ENCODE measurements at regions not wholly inside any gene's neighbourhood (a gene's known extent, or its start where the extent isn't known, plus 50 kb on each side); places are given as distances from the start of the nearest gene placed in this dataset.

DNA sequence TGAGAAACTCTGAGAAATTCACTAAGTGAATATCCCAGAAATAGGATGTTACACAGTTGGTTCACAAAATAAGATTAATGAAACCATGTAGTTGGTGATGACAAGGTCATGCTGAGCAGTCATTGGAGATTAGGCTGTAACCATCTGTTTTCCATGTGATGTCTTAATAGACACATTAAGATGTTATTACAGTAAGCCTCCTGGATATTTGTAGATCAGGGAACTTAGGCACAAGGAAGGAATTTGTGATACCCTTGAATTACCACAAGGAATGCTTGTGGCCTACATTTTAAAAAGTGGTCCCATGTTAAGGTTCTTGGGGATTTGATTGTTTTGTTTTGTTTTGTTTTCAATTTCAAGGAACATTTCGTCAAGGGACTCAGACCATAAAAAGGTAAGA, 185.6 kb upstream of the BANK1 start:
- intact Hi-C loops (cut with micrococcal nuclease): no loop called here
- peaks cover 17% of the 10 kb centered on the region for H3K4me1 ChIP-seq (ENCODE audit: insufficient read depth, low read length)
- no peak for ATAC-seq
- H3K36me3 ChIP-seq (ENCODE audit: low read depth, low read length): no peaks in the 10 kb centered on the region
- no peaks in the 10 kb centered on the region for H3K27me3 ChIP-seq (ENCODE audit: low read length)
- TF ChIP-seq, protein P1, sequence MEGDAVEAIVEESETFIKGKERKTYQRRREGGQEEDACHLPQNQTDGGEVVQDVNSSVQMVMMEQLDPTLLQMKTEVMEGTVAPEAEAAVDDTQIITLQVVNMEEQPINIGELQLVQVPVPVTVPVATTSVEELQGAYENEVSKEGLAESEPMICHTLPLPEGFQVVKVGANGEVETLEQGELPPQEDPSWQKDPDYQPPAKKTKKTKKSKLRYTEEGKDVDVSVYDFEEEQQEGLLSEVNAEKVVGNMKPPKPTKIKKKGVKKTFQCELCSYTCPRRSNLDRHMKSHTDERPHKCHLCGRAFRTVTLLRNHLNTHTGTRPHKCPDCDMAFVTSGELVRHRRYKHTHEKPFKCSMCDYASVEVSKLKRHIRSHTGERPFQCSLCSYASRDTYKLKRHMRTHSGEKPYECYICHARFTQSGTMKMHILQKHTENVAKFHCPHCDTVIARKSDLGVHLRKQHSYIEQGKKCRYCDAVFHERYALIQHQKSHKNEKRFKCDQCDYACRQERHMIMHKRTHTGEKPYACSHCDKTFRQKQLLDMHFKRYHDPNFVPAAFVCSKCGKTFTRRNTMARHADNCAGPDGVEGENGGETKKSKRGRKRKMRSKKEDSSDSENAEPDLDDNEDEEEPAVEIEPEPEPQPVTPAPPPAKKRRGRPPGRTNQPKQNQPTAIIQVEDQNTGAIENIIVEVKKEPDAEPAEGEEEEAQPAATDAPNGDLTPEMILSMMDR (conservative IDR thresholded peaks at IDR 0.05; ENCODE audit: low read depth, low read length): no peak
- TF ChIP-seq EZH2 (IDR thresholded peaks at IDR 0.05; ENCODE audit: low read length, unreplicated experiment) (no peak), EZH2phosphoT487 (IDR thresholded peaks at IDR 0.05; ENCODE audit: borderline replicate concordance, low read length) (no peak)
- no peak overlapping the region for H3K27ac ChIP-seq (ENCODE audit: low read length)
- no peak overlapping the region for H3K4me3 ChIP-seq (ENCODE audit: low read length)
- H2AFZ ChIP-seq (ENCODE audit: low read length): no peak overlapping the region
- no peak for DNase-seq
- CTCF ChIA-PET: no interaction called here
- H3K4me2 ChIP-seq (ENCODE audit: low read length): no peak overlapping the region
- no peaks in the 10 kb centered on the region for H4K20me1 ChIP-seq (ENCODE audit: low read length)
- POLR2A ChIA-PET (ENCODE audit: unreplicated experiment): no interaction called here
- BruUV-seq (replicated peaks): no TSS peak
- H3K9me3 ChIP-seq (ENCODE audit: low read length): no peaks in the 10 kb centered on the region
- no peaks in the 10 kb centered on the region for H3K9me2 ChIP-seq (replicated peaks; ENCODE audit: low read length)
- H3K9ac ChIP-seq (ENCODE audit: low read length): no peak overlapping the region
- H3F3A ChIP-seq (ENCODE audit: low read length, unreplicated experiment): no peaks in the 10 kb centered on the region
- no peaks in the 10 kb centered on the region for H3K79me2 ChIP-seq (ENCODE audit: low read length)

DNA sequence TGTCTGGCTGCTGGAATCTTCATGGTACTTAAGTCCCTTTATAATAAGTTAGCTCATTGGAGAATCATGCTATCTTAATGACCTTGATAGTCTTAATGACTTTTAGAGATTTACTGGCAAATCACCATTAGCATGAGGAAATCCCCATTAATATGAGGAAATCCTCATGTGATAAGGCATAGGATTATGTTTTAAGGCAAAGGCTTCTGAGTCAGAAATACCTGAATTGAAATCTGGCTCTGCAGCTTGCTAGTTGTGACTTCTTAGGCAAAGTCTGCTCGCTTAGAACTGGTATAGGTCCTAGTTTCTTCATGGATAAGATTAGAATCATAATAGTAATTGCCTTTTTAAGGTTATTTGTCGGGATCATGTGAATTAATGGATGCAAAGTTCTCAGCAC, 190.2 kb upstream of the BANK1 start:
- no peak overlapping the region for H3K4me2 ChIP-seq (ENCODE audit: low read length)
- TF ChIP-seq EZH2 (IDR thresholded peaks at IDR 0.05; ENCODE audit: low read length, unreplicated experiment): no peak
- no peak for TF ChIP-seq EZH2phosphoT487 (IDR thresholded peaks at IDR 0.05; ENCODE audit: borderline replicate concordance, low read length)
- TF ChIP-seq, protein P1 (conservative IDR thresholded peaks at IDR 0.05; ENCODE audit: low read depth, low read length): no peak
- H3K4me3 ChIP-seq (ENCODE audit: low read length): no peak overlapping the region
- no peaks in the 10 kb centered on the region for H3K9me3 ChIP-seq (ENCODE audit: low read length)
- H3F3A ChIP-seq (ENCODE audit: low read length, unreplicated experiment): no peaks in the 10 kb centered on the region
- ChIA-PET CTCF (no interaction called here), POLR2A (ENCODE audit: unreplicated experiment) (no interaction called here)
- H3K9me2 ChIP-seq (replicated peaks; ENCODE audit: low read length): no peaks in the 10 kb centered on the region
- H2AFZ ChIP-seq (ENCODE audit: low read length): no peak overlapping the region
- BruUV-seq (replicated peaks): no TSS peak
- ATAC-seq (no peak), DNase-seq (no peak)
- no peak overlapping the region for H3K9ac ChIP-seq (ENCODE audit: low read length)
- intact Hi-C loops (cut with micrococcal nuclease): no loop called here
- no peaks in the 10 kb centered on the region for H4K20me1 ChIP-seq (ENCODE audit: low read length)
- H3K36me3 ChIP-seq (ENCODE audit: low read depth, low read length): no peaks in the 10 kb centered on the region
- peaks cover 26% of the 10 kb centered on the region for H3K4me1 ChIP-seq (ENCODE audit: insufficient read depth, low read length)
- no peaks in the 10 kb centered on the region for H3K79me2 ChIP-seq (ENCODE audit: low read length)
- H3K27ac ChIP-seq (ENCODE audit: low read length): peak overlapping the region; percentile 22; the same call in 1 of the 2 replicates
- no peaks in the 10 kb centered on the region for H3K27me3 ChIP-seq (ENCODE audit: low read length)

GRCh38 chr4:101599620-101600019, 190.9 kb upstream of the BANK1 start:
- no peaks in the 10 kb centered on the region for H3K36me3 ChIP-seq (ENCODE audit: low read depth, low read length)
- no TSS peak for BruUV-seq (replicated peaks)
- peaks cover 26% of the 10 kb centered on the region for H3K4me1 ChIP-seq (ENCODE audit: insufficient read depth, low read length)
- CTCF ChIA-PET: no interaction called here
- no peak overlapping the region for H3K4me2 ChIP-seq (ENCODE audit: low read length)
- H4K20me1 ChIP-seq (ENCODE audit: low read length): no peaks in the 10 kb centered on the region
- POLR2A ChIA-PET (ENCODE audit: unreplicated experiment): interaction anchor here (0.7 kb wide), 1 partner anchor 250 kb away, joined by 6 read pairs; no protein-coding TSS in a partner anchor
- ATAC-seq: no peak
- no peak overlapping the region for H3K9ac ChIP-seq (ENCODE audit: low read length)
- no peaks in the 10 kb centered on the region for H3K9me2 ChIP-seq (replicated peaks; ENCODE audit: low read length)
- H2AFZ ChIP-seq (ENCODE audit: low read length): no peak overlapping the region
- no peak for TF ChIP-seq EZH2phosphoT487 (IDR thresholded peaks at IDR 0.05; ENCODE audit: borderline replicate concordance, low read length)
- TF ChIP-seq EZH2 (IDR thresholded peaks at IDR 0.05; ENCODE audit: low read length, unreplicated experiment): no peak
- TF ChIP-seq, protein P1 (conservative IDR thresholded peaks at IDR 0.05; ENCODE audit: low read depth, low read length): no peak
- no peaks in the 10 kb centered on the region for H3K27me3 ChIP-seq (ENCODE audit: low read length)
- intact Hi-C loops (cut with micrococcal nuclease): no loop called here
- H3K4me3 ChIP-seq (ENCODE audit: low read length): no peak overlapping the region
- no peaks in the 10 kb centered on the region for H3K79me2 ChIP-seq (ENCODE audit: low read length)
- no peaks in the 10 kb centered on the region for H3K9me3 ChIP-seq (ENCODE audit: low read length)
- DNase-seq: peak; percentile 52
- no peaks in the 10 kb centered on the region for H3F3A ChIP-seq (ENCODE audit: low read length, unreplicated experiment)
- peak overlapping the region; percentile 22 for H3K27ac ChIP-seq (ENCODE audit: low read length)

Measured in PC-3 (cell line).